GM12878 (cell line): ENCODE measurements at regions not wholly inside any gene's neighbourhood (a gene's known extent, or its start where the extent isn't known, plus 50 kb on each side); places are given as distances from the start of the nearest gene placed in this dataset.

ENCODE experiments used
- ATAC-seq: fragments of 200-7000 bp; cut with Tn5 transposase; 3 replicates; pipeline ENCODE4 v1.9.1; 2020; ENCODE audit warnings: mild to moderate bottlenecking, moderate library complexity
- BruUV-seq: library from RNA; stranded (reverse); fragments of 400-500 nt; replicated peaks from 2 replicates; lab custom pipeline; 2021; lab: Mats Ljungman, UMichigan
- CTCF ChIA-PET: fragments of 300-600 bp; sonication (Branson Sonifier 250); formaldehyde crosslinking; extraction: SDS; loops from one replicate; lab custom pipeline; 2021; ENCODE audit warnings: inconsistent platforms; lab: Yijun Ruan, JAX
- POLR2A ChIA-PET: fragments of 350-600 bp; formaldehyde crosslinking; extraction: SDS; loops from one replicate; lab custom pipeline; 2021; ENCODE audit warnings: inconsistent platforms; lab: Charles Lee
- RAD21 ChIA-PET: fragments of 300-600 bp; sonication (Branson Sonifier 250); formaldehyde crosslinking; loops from one replicate; lab custom pipeline; 2023; ENCODE audit warnings: antibody characterized with exemption; ENCODE audit not compliant: unreplicated experiment; lab: Charles Lee
- SMC1A ChIA-PET: fragments of 300-600 bp; sonication (Branson Sonifier 250); formaldehyde crosslinking; loops from one replicate; lab custom pipeline; 2023; ENCODE audit not compliant: unreplicated experiment, uncharacterized antibody; lab: Charles Lee
- DNase-seq: peaks from one replicate; pipeline ENCODE4 v3.0.0-alpha.2; 2011; ENCODE audit warnings: low read depth, low spot score
- FAIRE-seq: peaks from 3 replicates; lab custom pipeline; 2011; peaks lifted over from hg19 to GRCh38; lab: Jason Lieb, UNC
- H2AFZ ChIP-seq: 2 replicates; pipeline ENCODE4 v1.6.0; 2011; ENCODE audit warnings: low read depth, low read length, control low read depth; ENCODE audit not compliant: control insufficient read depth
- H3K27ac ChIP-seq: 2 replicates; pipeline ENCODE4 v1.5.1; 2011; ENCODE audit warnings: control low read depth; ENCODE audit not compliant: control insufficient read depth, insufficient read depth
- H3K27me3 ChIP-seq, 2 experiments: replicated peaks in 1 of 2; 2 replicates each; pipeline versions ENCODE4 v1.6.0 to v1.6.1; 2011; ENCODE audit warnings: low read length in 1 of 2; ENCODE audit not compliant: control insufficient read depth in 2 of 2, insufficient read depth in 2 of 2
- H3K36me3 ChIP-seq, 2 experiments: 2 replicates each; pipeline ENCODE4 v1.5.1; 2011; ENCODE audit warnings: low read length in 1 of 2; ENCODE audit not compliant: control insufficient read depth in 2 of 2, insufficient read depth in 2 of 2
- H3K4me1 ChIP-seq: 2 replicates; pipeline ENCODE4 v1.6.1; 2011; ENCODE audit warnings: mild to moderate bottlenecking, low read length, moderate library complexity, mixed read lengths; ENCODE audit not compliant: control insufficient read depth, insufficient read depth
- H3K4me2 ChIP-seq: 2 replicates; pipeline ENCODE4 v1.6.0; 2011; ENCODE audit warnings: control low read depth; ENCODE audit not compliant: control insufficient read depth, insufficient read depth
- H3K4me3 ChIP-seq: fragments of 200-600 bp; sonication (generic); 2 replicates; pipeline ENCODE4 v1.5.1; 2016
- H3K79me2 ChIP-seq: 2 replicates; pipeline ENCODE4 v1.6.0; 2011; ENCODE audit warnings: low read length; ENCODE audit not compliant: control insufficient read depth, insufficient read depth
- H3K9ac ChIP-seq: 2 replicates; pipeline ENCODE4 v1.8.0; 2011; ENCODE audit warnings: low read length, control low read depth, mixed read lengths; ENCODE audit not compliant: control insufficient read depth, insufficient read depth
- H3K9me3 ChIP-seq: replicated peaks from 3 replicates; pipeline ENCODE4 v1.5.1; 2011; ENCODE audit warnings: mild to moderate bottlenecking, low read length; ENCODE audit not compliant: control insufficient read depth, insufficient read depth
- H4K20me1 ChIP-seq: 2 replicates; pipeline ENCODE4 v1.6.0; 2011; ENCODE audit not compliant: control insufficient read depth, insufficient read depth
- BCL3 ChIP-seq: IDR thresholded peaks from 2 replicates; pipeline ENCODE4 v1.6.1; 2011; ENCODE audit warnings: borderline replicate concordance, low read depth, mild to moderate bottlenecking, moderate library complexity, low read length; ENCODE audit not compliant: insufficient read depth, poor library complexity, severe bottlenecking
- E2F4 ChIP-seq: IDR thresholded peaks from 2 replicates; pipeline ENCODE4 v1.6.1; 2012; ENCODE audit warnings: low read depth, low read length, improper control_type of control experiment
- HDAC6 ChIP-seq: fragments of 200-600 bp; sonication (generic); IDR thresholded peaks from one replicate; pipeline ENCODE4 v1.8.0; 2017; ENCODE audit warnings: antibody characterized with exemption; ENCODE audit not compliant: unreplicated experiment
- IRF5 ChIP-seq: fragments of 450-650 bp; IDR thresholded peaks from 2 replicates; pipeline ENCODE4 v1.6.1; 2017; ENCODE audit warnings: borderline replicate concordance
- RAD21 ChIP-seq: IDR thresholded peaks from 2 replicates; pipeline ENCODE4 v1.6.1; 2011; ENCODE audit warnings: mild to moderate bottlenecking, low read depth, low read length, moderate library complexity; ENCODE audit not compliant: insufficient read depth
- SMC3 ChIP-seq: IDR thresholded peaks from 2 replicates; pipeline ENCODE4 v1.6.1; 2011; ENCODE audit warnings: low read length, improper control_type of control experiment, borderline replicate concordance
- SREBF1 ChIP-seq: IDR thresholded peaks from 2 replicates; pipeline ENCODE4 v1.6.1; 2012; ENCODE audit warnings: mild to moderate bottlenecking, low read length
- WGBS: methylation state at CpG from one replicate; pipeline ENCODE4 v1.1.6; 2016; ENCODE audit warnings: low lambda C conversion rate; ENCODE audit not compliant: insufficient replicate concordance, insufficient coverage; ENCODE audit errors: missing lambda C conversion rate; 5-methylcytosine and 5-hydroxymethylcytosine counted together
- in situ Hi-C: fragments of 300-500 bp; cut with MboI; formaldehyde crosslinking; loops from 9 replicates; pipeline ENCODE4 v1.14.3; 2018; ENCODE audit warnings: mixed read lengths
- intact Hi-C: fragments of 100-400 bp; cut with micrococcal nuclease; formaldehyde crosslinking; loops from one replicate; pipeline ENCODE4 v1.14.2; 2022; ENCODE audit not compliant: unreplicated experiment
- TF ChIP-seq, protein P1 (sequence below): fragments of 450-650 bp; formaldehyde crosslinking; IDR thresholded peaks from 2 replicates; pipeline ENCODE4 v1.5.0; 2022; ENCODE audit warnings: mild to moderate bottlenecking, missing genetic modification characterization
- TF ChIP-seq, protein P2 (sequence below): IDR thresholded peaks from 2 replicates; pipeline ENCODE4 v1.6.1; 2012; ENCODE audit warnings: improper control_type of control experiment, low read depth, low read length; ENCODE audit not compliant: insufficient replicate concordance

GRCh38 chr2:21371499-21372003 is 247.8 kb downstream of the TDRD15 start (continued):
- TF ChIP-seq BCL3 (no peak), HDAC6 (no peak), IRF5 (no peak), E2F4 (no peak)

- ChIA-PET RAD21 (no interaction called here), SMC1A (no interaction called here), CTCF (interaction anchor here (1.0 to 1.5 kb wide), 7 partner anchors 10 to 28 kb away, joined by 3 to 6 read pairs (median 3); no protein-coding TSS in a partner anchor), POLR2A (no interaction called here)
- ATAC-seq (peak; percentile 35; the same call in 1 of the 3 replicates), FAIRE-seq (no peak), DNase-seq (no peak)
- H3K4me2 ChIP-seq, result no peak overlapping the region
- WGBS, result 39% methylated on average over 2 of the region's 2 CpGs
- no peaks in the 10 kb centered on the region for H3K36me3 ChIP-seq
- no peaks in the 10 kb centered on the region for H4K20me1 ChIP-seq
- no peaks in the 10 kb centered on the region for H3K4me1 ChIP-seq
- no peaks in the 10 kb centered on the region for H3K79me2 ChIP-seq
- no TSS peak for BruUV-seq
- no peak overlapping the region for H2AFZ ChIP-seq
- no peak overlapping the region for H3K9ac ChIP-seq
- intact Hi-C loops (no loop called here), in situ Hi-C loops (no loop called here)
- no peaks in the 10 kb centered on the region for H3K27me3 ChIP-seq
- H3K9me3 ChIP-seq, result no peaks in the 10 kb centered on the region
- H3K4me3 ChIP-seq, result no peak overlapping the region
- H3K27ac ChIP-seq, result no peak overlapping the region
- TF ChIP-seq SMC3 (peak; percentile 34; the same call in 1 of the 2 replicates), HDAC6 (no peak), SREBF1 (no peak), RAD21 (0 out of 2 replicates have a peak, but pooled peaks have one; percentile 10)
- TF ChIP-seq, protein P1, sequence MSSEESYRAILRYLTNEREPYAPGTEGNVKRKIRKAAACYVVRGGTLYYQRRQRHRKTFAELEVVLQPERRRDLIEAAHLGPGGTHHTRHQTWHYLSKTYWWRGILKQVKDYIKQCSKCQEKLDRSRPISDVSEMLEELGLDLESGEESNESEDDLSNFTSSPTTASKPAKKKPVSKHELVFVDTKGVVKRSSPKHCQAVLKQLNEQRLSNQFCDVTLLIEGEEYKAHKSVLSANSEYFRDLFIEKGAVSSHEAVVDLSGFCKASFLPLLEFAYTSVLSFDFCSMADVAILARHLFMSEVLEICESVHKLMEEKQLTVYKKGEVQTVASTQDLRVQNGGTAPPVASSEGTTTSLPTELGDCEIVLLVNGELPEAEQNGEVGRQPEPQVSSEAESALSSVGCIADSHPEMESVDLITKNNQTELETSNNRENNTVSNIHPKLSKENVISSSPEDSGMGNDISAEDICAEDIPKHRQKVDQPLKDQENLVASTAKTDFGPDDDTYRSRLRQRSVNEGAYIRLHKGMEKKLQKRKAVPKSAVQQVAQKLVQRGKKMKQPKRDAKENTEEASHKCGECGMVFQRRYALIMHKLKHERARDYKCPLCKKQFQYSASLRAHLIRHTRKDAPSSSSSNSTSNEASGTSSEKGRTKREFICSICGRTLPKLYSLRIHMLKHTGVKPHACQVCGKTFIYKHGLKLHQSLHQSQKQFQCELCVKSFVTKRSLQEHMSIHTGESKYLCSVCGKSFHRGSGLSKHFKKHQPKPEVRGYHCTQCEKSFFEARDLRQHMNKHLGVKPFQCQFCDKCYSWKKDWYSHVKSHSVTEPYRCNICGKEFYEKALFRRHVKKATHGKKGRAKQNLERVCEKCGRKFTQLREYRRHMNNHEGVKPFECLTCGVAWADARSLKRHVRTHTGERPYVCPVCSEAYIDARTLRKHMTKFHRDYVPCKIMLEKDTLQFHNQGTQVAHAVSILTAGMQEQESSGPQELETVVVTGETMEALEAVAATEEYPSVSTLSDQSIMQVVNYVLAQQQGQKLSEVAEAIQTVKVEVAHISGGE (CRISPR knock-in tag), result no peak
- TF ChIP-seq, protein P2, sequence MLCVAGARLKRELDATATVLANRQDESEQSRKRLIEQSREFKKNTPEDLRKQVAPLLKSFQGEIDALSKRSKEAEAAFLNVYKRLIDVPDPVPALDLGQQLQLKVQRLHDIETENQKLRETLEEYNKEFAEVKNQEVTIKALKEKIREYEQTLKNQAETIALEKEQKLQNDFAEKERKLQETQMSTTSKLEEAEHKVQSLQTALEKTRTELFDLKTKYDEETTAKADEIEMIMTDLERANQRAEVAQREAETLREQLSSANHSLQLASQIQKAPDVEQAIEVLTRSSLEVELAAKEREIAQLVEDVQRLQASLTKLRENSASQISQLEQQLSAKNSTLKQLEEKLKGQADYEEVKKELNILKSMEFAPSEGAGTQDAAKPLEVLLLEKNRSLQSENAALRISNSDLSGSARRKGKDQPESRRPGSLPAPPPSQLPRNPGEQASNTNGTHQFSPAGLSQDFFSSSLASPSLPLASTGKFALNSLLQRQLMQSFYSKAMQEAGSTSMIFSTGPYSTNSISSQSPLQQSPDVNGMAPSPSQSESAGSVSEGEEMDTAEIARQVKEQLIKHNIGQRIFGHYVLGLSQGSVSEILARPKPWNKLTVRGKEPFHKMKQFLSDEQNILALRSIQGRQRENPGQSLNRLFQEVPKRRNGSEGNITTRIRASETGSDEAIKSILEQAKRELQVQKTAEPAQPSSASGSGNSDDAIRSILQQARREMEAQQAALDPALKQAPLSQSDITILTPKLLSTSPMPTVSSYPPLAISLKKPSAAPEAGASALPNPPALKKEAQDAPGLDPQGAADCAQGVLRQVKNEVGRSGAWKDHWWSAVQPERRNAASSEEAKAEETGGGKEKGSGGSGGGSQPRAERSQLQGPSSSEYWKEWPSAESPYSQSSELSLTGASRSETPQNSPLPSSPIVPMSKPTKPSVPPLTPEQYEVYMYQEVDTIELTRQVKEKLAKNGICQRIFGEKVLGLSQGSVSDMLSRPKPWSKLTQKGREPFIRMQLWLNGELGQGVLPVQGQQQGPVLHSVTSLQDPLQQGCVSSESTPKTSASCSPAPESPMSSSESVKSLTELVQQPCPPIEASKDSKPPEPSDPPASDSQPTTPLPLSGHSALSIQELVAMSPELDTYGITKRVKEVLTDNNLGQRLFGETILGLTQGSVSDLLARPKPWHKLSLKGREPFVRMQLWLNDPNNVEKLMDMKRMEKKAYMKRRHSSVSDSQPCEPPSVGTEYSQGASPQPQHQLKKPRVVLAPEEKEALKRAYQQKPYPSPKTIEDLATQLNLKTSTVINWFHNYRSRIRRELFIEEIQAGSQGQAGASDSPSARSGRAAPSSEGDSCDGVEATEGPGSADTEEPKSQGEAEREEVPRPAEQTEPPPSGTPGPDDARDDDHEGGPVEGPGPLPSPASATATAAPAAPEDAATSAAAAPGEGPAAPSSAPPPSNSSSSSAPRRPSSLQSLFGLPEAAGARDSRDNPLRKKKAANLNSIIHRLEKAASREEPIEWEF, result no peak
These were observed 248.9 kb downstream of the TDRD15 start for GRCh38 chr2:21372654-21373053.
